ENCODE measurements at regions not wholly inside any gene's neighbourhood (a gene's known extent, or its start where the extent isn't known, plus 50 kb on each side); places are given as distances from the start of the nearest gene placed in this dataset.
A peak's percentile ranks its signal among the peaks of the same experiment; 100 is the strongest.
"Not testable (repeated sequence)": the region's sequence is repeated elsewhere in the genome, so short reads cannot be mapped to it uniquely, and the experiment has no call there.

- DNase-seq (ENCODE audit: low read depth) = no peak
- in situ Hi-C loops (cut with HindIII; ENCODE audit: low pct_unique_long_range_greater_than_20kb, low sequenced_read_pairs) = no loop called here
Observed at GRCh38 chr15:96147267-96147666, 183.2 kb upstream of the NR2F2 start.

- no peak for DNase-seq (ENCODE audit: low read depth)
- in situ Hi-C loops (cut with HindIII; ENCODE audit: low pct_unique_long_range_greater_than_20kb, low sequenced_read_pairs) = no loop called here
Observed at GRCh38 chr15:96150254-96150653, 180.2 kb upstream of the NR2F2 start.

GRCh38 chr15:96151749-96152148 is 178.8 kb upstream of the NR2F2 start:
- in situ Hi-C loops (cut with HindIII; ENCODE audit: low pct_unique_long_range_greater_than_20kb, low sequenced_read_pairs) = not testable (repeated sequence)

GRCh38 chr15:96153929-96154328 is 176.6 kb upstream of the NR2F2 start:
- no peak for DNase-seq (ENCODE audit: low read depth)
- in situ Hi-C loops (cut with HindIII; ENCODE audit: low pct_unique_long_range_greater_than_20kb, low sequenced_read_pairs) = no loop called here

More at GRCh38 chr15:96151749-96152148, 178.8 kb upstream of the NR2F2 start:
- DNase-seq (ENCODE audit: low read depth) = peak; percentile 12

GRCh38 chr15:96158938-96159337 is 171.6 kb upstream of the NR2F2 start:
- in situ Hi-C loops (cut with HindIII; ENCODE audit: low pct_unique_long_range_greater_than_20kb, low sequenced_read_pairs) = no loop called here
- no peak for DNase-seq (ENCODE audit: low read depth)

- in situ Hi-C loops (cut with HindIII; ENCODE audit: low pct_unique_long_range_greater_than_20kb, low sequenced_read_pairs) = no loop called here
- DNase-seq (ENCODE audit: low read depth) = no peak
Observed at GRCh38 chr15:96160269-96160668, 170.2 kb upstream of the NR2F2 start.

GRCh38 chr15:96160800-96161199 is 169.7 kb upstream of the NR2F2 start:
- in situ Hi-C loops (cut with HindIII; ENCODE audit: low pct_unique_long_range_greater_than_20kb, low sequenced_read_pairs) = no loop called here

GRCh38 chr15:96162322-96162721 is 168.2 kb upstream of the NR2F2 start:
- in situ Hi-C loops (cut with HindIII; ENCODE audit: low pct_unique_long_range_greater_than_20kb, low sequenced_read_pairs) = no loop called here

More at GRCh38 chr15:96160800-96161199, 169.7 kb upstream of the NR2F2 start:
- no peak for DNase-seq (ENCODE audit: low read depth)

GRCh38 chr15:96165081-96165480 is 165.4 kb upstream of the NR2F2 start:
- in situ Hi-C loops (cut with HindIII; ENCODE audit: low pct_unique_long_range_greater_than_20kb, low sequenced_read_pairs) = no loop called here
- DNase-seq (ENCODE audit: low read depth) = no peak

More at GRCh38 chr15:96162322-96162721, 168.2 kb upstream of the NR2F2 start:
- no peak for DNase-seq (ENCODE audit: low read depth)

GRCh38 chr15:96165775-96166174 is 164.7 kb upstream of the NR2F2 start:
- in situ Hi-C loops (cut with HindIII; ENCODE audit: low pct_unique_long_range_greater_than_20kb, low sequenced_read_pairs) = no loop called here
- no peak for DNase-seq (ENCODE audit: low read depth)

GRCh38 chr15:96166223-96167200 is 164.0 kb upstream of the NR2F2 start:
- in situ Hi-C loops (cut with HindIII; ENCODE audit: low pct_unique_long_range_greater_than_20kb, low sequenced_read_pairs) = no loop called here

GRCh38 chr15:96170616-96170978 is 159.9 kb upstream of the NR2F2 start:
- DNase-seq (ENCODE audit: low read depth); in situ Hi-C loops (cut with HindIII; ENCODE audit: low pct_unique_long_range_greater_than_20kb, low sequenced_read_pairs): not testable (repeated sequence)

More at GRCh38 chr15:96166223-96167200, 164.0 kb upstream of the NR2F2 start:
- DNase-seq (ENCODE audit: low read depth) = no peak

GRCh38 chr15:96170979-96171739 is 159.3 kb upstream of the NR2F2 start:
- in situ Hi-C loops (cut with HindIII; ENCODE audit: low pct_unique_long_range_greater_than_20kb, low sequenced_read_pairs) = no loop called here

GRCh38 chr15:96171853-96172296 is 158.6 kb upstream of the NR2F2 start:
- peak; percentile 69 for DNase-seq (ENCODE audit: low read depth)
- in situ Hi-C loops (cut with HindIII; ENCODE audit: low pct_unique_long_range_greater_than_20kb, low sequenced_read_pairs) = no loop called here

More at GRCh38 chr15:96170979-96171739, 159.3 kb upstream of the NR2F2 start:
- DNase-seq (ENCODE audit: low read depth) = peak; percentile 78

GRCh38 chr15:96172417-96172816 is 158.1 kb upstream of the NR2F2 start:
- in situ Hi-C loops (cut with HindIII; ENCODE audit: low pct_unique_long_range_greater_than_20kb, low sequenced_read_pairs) = no loop called here
- no peak for DNase-seq (ENCODE audit: low read depth)

GRCh38 chr15:96176831-96177230 is 153.7 kb upstream of the NR2F2 start:
- in situ Hi-C loops (cut with HindIII; ENCODE audit: low pct_unique_long_range_greater_than_20kb, low sequenced_read_pairs) = no loop called here
- no peak for DNase-seq (ENCODE audit: low read depth)

GRCh38 chr15:96177279-96177678 is 153.2 kb upstream of the NR2F2 start:
- in situ Hi-C loops (cut with HindIII; ENCODE audit: low pct_unique_long_range_greater_than_20kb, low sequenced_read_pairs) = no loop called here

GRCh38 chr15:96180087-96180748 is 150.3 kb upstream of the NR2F2 start:
- DNase-seq (ENCODE audit: low read depth) = no peak
- in situ Hi-C loops (cut with HindIII; ENCODE audit: low pct_unique_long_range_greater_than_20kb, low sequenced_read_pairs) = no loop called here

More at GRCh38 chr15:96177279-96177678, 153.2 kb upstream of the NR2F2 start:
- DNase-seq (ENCODE audit: low read depth) = no peak

Data from Caki2 (cell line).